ENCODE measurements at regions not wholly inside any gene's neighbourhood (a gene's known extent, or its start where the extent isn't known, plus 50 kb on each side); places are given as distances from the start of the nearest gene placed in this dataset.
A peak's percentile ranks its signal among the peaks of the same experiment; 100 is the strongest.
"Not testable (repeated sequence)": the region's sequence is repeated elsewhere in the genome, so short reads cannot be mapped to it uniquely, and the experiment has no call there.

GRCh38 chr13:21889651-21890050 is 218.8 kb downstream of the FGF9 start:
- H3K9me3 ChIP-seq (ENCODE audit: control insufficient read depth in 2 of 2, low read length in 2 of 2) = no peaks in the 10 kb centered on the region
- no peaks in the 10 kb centered on the region for H3K27me3 ChIP-seq (ENCODE audit: control insufficient read depth in 2 of 2, insufficient read depth in 2 of 2, low read length in 2 of 2)
- H3K27ac ChIP-seq (ENCODE audit: low read depth in 2 of 2, low read length in 2 of 2) = no peak overlapping the region
- no peaks in the 10 kb centered on the region for H3K36me3 ChIP-seq (ENCODE audit: control insufficient read depth in 2 of 2, insufficient read depth in 2 of 2, low read length in 2 of 2)
- no peak overlapping the region for H3K9ac ChIP-seq (ENCODE audit: low read depth in 1 of 2, low read length in 2 of 2)
- peaks cover 2 to 4% of the 10 kb centered on the region in 2 donors for H3K4me1 ChIP-seq (ENCODE audit: control insufficient read depth in 2 of 2, insufficient read depth in 2 of 2, low read length in 2 of 2)
- no peak overlapping the region for H3K4me3 ChIP-seq (ENCODE audit: low read length in 2 of 2)

DNA sequence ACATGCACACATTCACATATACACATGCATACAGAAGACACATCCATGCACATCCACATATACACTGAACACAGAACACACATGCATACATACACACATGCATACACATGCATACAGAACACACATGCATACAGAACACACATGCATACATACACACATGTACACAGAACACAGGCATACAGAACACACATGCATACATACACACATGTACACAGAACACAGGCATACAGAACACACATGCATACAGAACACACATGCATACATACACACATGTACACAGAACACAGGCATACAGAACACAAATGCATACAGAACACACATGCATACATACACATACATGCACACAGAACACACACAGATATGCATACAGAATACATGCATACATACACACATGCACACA is 219.3 kb downstream of the FGF9 start:
- not testable (repeated sequence) for H3K9me3 ChIP-seq (ENCODE audit: control insufficient read depth in 2 of 2, low read length in 2 of 2); H3K9ac ChIP-seq (ENCODE audit: low read depth in 1 of 2, low read length in 2 of 2); H3K27me3 ChIP-seq (ENCODE audit: control insufficient read depth in 2 of 2, insufficient read depth in 2 of 2, low read length in 2 of 2); H3K4me3 ChIP-seq (ENCODE audit: low read length in 2 of 2); H3K36me3 ChIP-seq (ENCODE audit: control insufficient read depth in 2 of 2, insufficient read depth in 2 of 2, low read length in 2 of 2); H3K4me1 ChIP-seq (ENCODE audit: control insufficient read depth in 2 of 2, insufficient read depth in 2 of 2, low read length in 2 of 2); H3K27ac ChIP-seq (ENCODE audit: low read depth in 2 of 2, low read length in 2 of 2)

- Histone ChIP-seq H3K36me3 (ENCODE audit: control insufficient read depth in 2 of 2, insufficient read depth in 2 of 2, low read length in 2 of 2) (no peaks in the 10 kb centered on the region), H3K4me1 (ENCODE audit: control insufficient read depth in 2 of 2, insufficient read depth in 2 of 2, low read length in 2 of 2) (peaks cover 7 to 9% of the 10 kb centered on the region in 2 donors), H3K27me3 (ENCODE audit: control insufficient read depth in 2 of 2, insufficient read depth in 2 of 2, low read length in 2 of 2) (no peaks in the 10 kb centered on the region), H3K27ac (ENCODE audit: low read depth in 2 of 2, low read length in 2 of 2) (peak overlapping the region; percentile 65 to 70), H3K4me3 (ENCODE audit: low read length in 2 of 2) (peak overlapping the region; percentile 26 to 64), H3K9me3 (ENCODE audit: control insufficient read depth in 2 of 2, low read length in 2 of 2) (no peaks in the 10 kb centered on the region), H3K9ac (ENCODE audit: low read depth in 1 of 2, low read length in 2 of 2) (peak overlapping the region; percentile 18 to 42)
These were observed 223.2 kb downstream of the FGF9 start for GRCh38 chr13:21894091-21894490.

GRCh38 chr13:21894703-21895699 is 224.1 kb downstream of the FGF9 start:
- Histone ChIP-seq H3K27ac (ENCODE audit: low read depth in 2 of 2, low read length in 2 of 2) (peak overlapping the region; percentile 65 to 70), H3K27me3 (ENCODE audit: control insufficient read depth in 2 of 2, insufficient read depth in 2 of 2, low read length in 2 of 2) (no peaks in the 10 kb centered on the region), H3K9ac (ENCODE audit: low read depth in 1 of 2, low read length in 2 of 2) (peak overlapping the region; percentile 28 to 33)

DNA sequence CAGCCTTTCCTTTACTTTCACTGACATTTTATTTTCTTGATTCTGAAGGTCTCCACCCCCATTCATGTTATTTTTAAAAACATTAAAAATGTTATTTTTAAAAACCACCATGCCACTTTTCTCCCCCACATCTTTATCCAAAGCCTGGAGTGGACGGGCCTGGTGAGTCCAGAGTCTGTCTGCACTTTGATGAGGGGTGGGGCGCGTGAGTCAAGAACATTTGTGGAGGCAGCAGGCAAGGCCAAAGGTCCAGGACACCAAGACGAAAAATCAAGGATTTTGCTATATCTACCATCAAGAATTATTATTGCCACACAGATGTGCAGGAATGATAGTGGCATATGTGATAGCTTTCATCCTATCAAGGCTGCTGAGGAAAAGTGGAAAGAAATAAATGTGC is 224.9 kb downstream of the FGF9 start:
- Histone ChIP-seq H3K27ac (ENCODE audit: low read depth in 2 of 2, low read length in 2 of 2) (peak overlapping the region in 1 of 2 donors; percentile 57), H3K36me3 (ENCODE audit: control insufficient read depth in 2 of 2, insufficient read depth in 2 of 2, low read length in 2 of 2) (no peaks in the 10 kb centered on the region), H3K9me3 (ENCODE audit: control insufficient read depth in 2 of 2, low read length in 2 of 2) (no peaks in the 10 kb centered on the region), H3K27me3 (ENCODE audit: control insufficient read depth in 2 of 2, insufficient read depth in 2 of 2, low read length in 2 of 2) (no peaks in the 10 kb centered on the region), H3K9ac (ENCODE audit: low read depth in 1 of 2, low read length in 2 of 2) (no peak overlapping the region), H3K4me3 (ENCODE audit: low read length in 2 of 2) (no peak overlapping the region), H3K4me1 (ENCODE audit: control insufficient read depth in 2 of 2, insufficient read depth in 2 of 2, low read length in 2 of 2) (peaks cover 9% of the 10 kb centered on the region in 2 donors)

More at GRCh38 chr13:21894703-21895699, 224.1 kb downstream of the FGF9 start:
- Histone ChIP-seq H3K36me3 (ENCODE audit: control insufficient read depth in 2 of 2, insufficient read depth in 2 of 2, low read length in 2 of 2) (no peaks in the 10 kb centered on the region), H3K4me1 (ENCODE audit: control insufficient read depth in 2 of 2, insufficient read depth in 2 of 2, low read length in 2 of 2) (peaks cover 9% of the 10 kb centered on the region in 2 donors), H3K9me3 (ENCODE audit: control insufficient read depth in 2 of 2, low read length in 2 of 2) (no peaks in the 10 kb centered on the region), H3K4me3 (ENCODE audit: low read length in 2 of 2) (peak overlapping the region; percentile 26 to 64)

GRCh38 chr13:21897161-21897560 is 226.3 kb downstream of the FGF9 start:
- Histone ChIP-seq H3K9ac (ENCODE audit: low read depth in 1 of 2, low read length in 2 of 2) (no peak overlapping the region), H3K27ac (ENCODE audit: low read depth in 2 of 2, low read length in 2 of 2) (no peak overlapping the region), H3K4me3 (ENCODE audit: low read length in 2 of 2) (no peak overlapping the region), H3K36me3 (ENCODE audit: control insufficient read depth in 2 of 2, insufficient read depth in 2 of 2, low read length in 2 of 2) (no peaks in the 10 kb centered on the region), H3K9me3 (ENCODE audit: control insufficient read depth in 2 of 2, low read length in 2 of 2) (no peaks in the 10 kb centered on the region), H3K4me1 (ENCODE audit: control insufficient read depth in 2 of 2, insufficient read depth in 2 of 2, low read length in 2 of 2) (peaks cover 9% of the 10 kb centered on the region in 2 donors), H3K27me3 (ENCODE audit: control insufficient read depth in 2 of 2, insufficient read depth in 2 of 2, low read length in 2 of 2) (no peaks in the 10 kb centered on the region)

DNA sequence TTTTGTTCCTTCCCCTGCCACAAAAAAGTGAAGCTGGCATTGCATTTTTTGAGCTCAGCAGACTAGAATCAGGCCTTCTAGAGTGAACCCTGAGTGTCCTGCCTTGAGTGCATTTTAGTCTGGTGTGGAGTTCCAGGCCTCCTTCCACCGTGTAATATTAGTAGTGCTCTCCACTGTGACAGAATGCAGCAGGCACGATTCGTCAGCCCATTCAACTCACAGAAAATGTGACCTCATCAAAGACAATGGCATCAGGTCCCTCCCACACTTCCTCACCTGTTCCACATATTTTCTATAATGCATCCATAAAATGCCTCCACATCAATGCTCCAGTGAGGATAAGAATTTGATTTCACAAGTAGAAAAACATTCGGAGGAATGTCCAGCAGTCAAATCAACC is 227.6 kb downstream of the FGF9 start:
- Histone ChIP-seq H3K9ac (ENCODE audit: low read depth in 1 of 2, low read length in 2 of 2) (no peak overlapping the region), H3K4me1 (ENCODE audit: control insufficient read depth in 2 of 2, insufficient read depth in 2 of 2, low read length in 2 of 2) (peaks cover 9 to 11% of the 10 kb centered on the region in 2 donors), H3K27ac (ENCODE audit: low read depth in 2 of 2, low read length in 2 of 2) (no peak overlapping the region), H3K4me3 (ENCODE audit: low read length in 2 of 2) (no peak overlapping the region), H3K36me3 (ENCODE audit: control insufficient read depth in 2 of 2, insufficient read depth in 2 of 2, low read length in 2 of 2) (no peaks in the 10 kb centered on the region), H3K27me3 (ENCODE audit: control insufficient read depth in 2 of 2, insufficient read depth in 2 of 2, low read length in 2 of 2) (no peaks in the 10 kb centered on the region), H3K9me3 (ENCODE audit: control insufficient read depth in 2 of 2, low read length in 2 of 2) (no peaks in the 10 kb centered on the region)

- Histone ChIP-seq H3K27ac (ENCODE audit: low read depth in 2 of 2, low read length in 2 of 2) (no peak overlapping the region), H3K27me3 (ENCODE audit: control insufficient read depth in 2 of 2, insufficient read depth in 2 of 2, low read length in 2 of 2) (no peaks in the 10 kb centered on the region), H3K36me3 (ENCODE audit: control insufficient read depth in 2 of 2, insufficient read depth in 2 of 2, low read length in 2 of 2) (no peaks in the 10 kb centered on the region), H3K4me3 (ENCODE audit: low read length in 2 of 2) (no peak overlapping the region), H3K9ac (ENCODE audit: low read depth in 1 of 2, low read length in 2 of 2) (no peak overlapping the region), H3K4me1 (ENCODE audit: control insufficient read depth in 2 of 2, insufficient read depth in 2 of 2, low read length in 2 of 2) (peaks cover 9 to 11% of the 10 kb centered on the region in 2 donors), H3K9me3 (ENCODE audit: control insufficient read depth in 2 of 2, low read length in 2 of 2) (no peaks in the 10 kb centered on the region)
These were observed 228.1 kb downstream of the FGF9 start for GRCh38 chr13:21898945-21899344.

DNA sequence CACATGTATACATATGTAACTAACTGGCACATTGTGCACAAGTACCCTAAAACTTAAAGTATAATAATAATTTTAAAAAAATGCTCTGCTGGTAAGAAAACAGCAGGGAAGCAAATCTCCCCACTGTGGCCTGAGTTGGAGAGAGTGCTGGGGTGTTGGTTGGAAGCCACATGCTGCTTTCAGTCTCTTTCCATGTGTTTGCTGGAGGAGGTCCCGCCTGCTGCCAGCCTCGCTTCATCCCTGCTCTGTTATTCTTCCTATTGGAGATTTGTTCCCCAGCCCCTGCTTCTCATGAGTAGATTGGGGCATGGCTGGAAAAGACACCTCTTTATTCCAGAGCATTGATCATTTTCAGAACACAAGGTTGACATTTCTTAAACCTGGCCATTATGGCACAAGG is 230.5 kb downstream of the FGF9 start:
- Histone ChIP-seq H3K4me3 (ENCODE audit: low read length in 2 of 2) (no peak overlapping the region), H3K36me3 (ENCODE audit: control insufficient read depth in 2 of 2, insufficient read depth in 2 of 2, low read length in 2 of 2) (no peaks in the 10 kb centered on the region), H3K9me3 (ENCODE audit: control insufficient read depth in 2 of 2, low read length in 2 of 2) (no peaks in the 10 kb centered on the region), H3K9ac (ENCODE audit: low read depth in 1 of 2, low read length in 2 of 2) (no peak overlapping the region), H3K4me1 (ENCODE audit: control insufficient read depth in 2 of 2, insufficient read depth in 2 of 2, low read length in 2 of 2) (peaks cover 2 to 4% of the 10 kb centered on the region in 2 donors), H3K27ac (ENCODE audit: low read depth in 2 of 2, low read length in 2 of 2) (no peak overlapping the region), H3K27me3 (ENCODE audit: control insufficient read depth in 2 of 2, insufficient read depth in 2 of 2, low read length in 2 of 2) (no peaks in the 10 kb centered on the region)

DNA sequence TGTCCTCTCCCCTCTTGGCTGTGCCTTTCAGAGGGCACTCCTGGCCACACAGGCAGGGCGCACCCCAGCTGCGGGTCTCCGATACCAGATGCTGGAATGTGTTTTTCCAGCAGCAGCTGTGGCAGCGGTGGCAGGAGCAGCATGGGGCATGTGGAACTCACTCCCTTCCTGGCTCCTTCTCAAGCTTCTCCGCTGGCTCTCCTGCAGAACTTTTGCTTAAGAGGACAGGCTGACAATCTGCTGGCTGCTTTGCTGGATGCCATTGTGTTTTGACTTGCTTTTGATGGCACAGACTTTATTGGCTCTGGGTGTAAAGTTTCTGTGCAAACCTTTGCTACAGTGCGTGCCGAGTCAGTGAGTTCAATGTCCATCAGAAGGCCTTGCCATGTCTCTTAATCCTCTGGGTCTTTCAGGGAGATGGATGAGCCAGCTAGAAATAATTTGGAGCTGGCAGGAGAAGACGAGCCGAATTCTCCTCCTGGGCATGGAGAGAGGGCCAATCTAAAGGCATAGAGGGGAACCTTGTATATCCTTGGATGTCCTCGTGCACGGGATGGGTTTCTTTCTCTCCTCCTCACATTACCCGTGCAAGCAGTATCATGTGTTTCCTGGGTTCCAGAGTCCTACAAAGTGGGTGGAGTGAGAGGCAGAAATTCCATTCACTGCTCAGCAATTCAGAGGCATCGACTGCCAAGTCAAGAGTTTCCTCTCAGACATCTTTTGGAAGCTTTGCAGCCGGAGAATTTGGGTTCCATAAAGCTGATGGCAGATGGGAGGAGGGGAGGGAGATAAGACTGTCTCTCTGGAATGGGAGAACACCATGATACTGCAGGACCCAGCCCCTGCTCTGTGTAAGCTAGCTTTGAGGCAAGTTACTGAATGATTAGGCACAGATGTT is 231.2 kb downstream of the FGF9 start:
- Histone ChIP-seq H3K9me3 (ENCODE audit: control insufficient read depth in 2 of 2, low read length in 2 of 2) (no peaks in the 10 kb centered on the region), H3K36me3 (ENCODE audit: control insufficient read depth in 2 of 2, insufficient read depth in 2 of 2, low read length in 2 of 2) (no peaks in the 10 kb centered on the region), H3K4me3 (ENCODE audit: low read length in 2 of 2) (no peak overlapping the region), H3K27ac (ENCODE audit: low read depth in 2 of 2, low read length in 2 of 2) (no peak overlapping the region), H3K9ac (ENCODE audit: low read depth in 1 of 2, low read length in 2 of 2) (no peak overlapping the region), H3K4me1 (ENCODE audit: control insufficient read depth in 2 of 2, insufficient read depth in 2 of 2, low read length in 2 of 2) (peaks cover 2 to 4% of the 10 kb centered on the region in 2 donors), H3K27me3 (ENCODE audit: control insufficient read depth in 2 of 2, insufficient read depth in 2 of 2, low read length in 2 of 2) (no peaks in the 10 kb centered on the region)

All from mucosa of rectum (tissue), 2 donors.